NT2/D1 (cell line): ENCODE measurements at regions not wholly inside any gene's neighbourhood (a gene's known extent, or its start where the extent isn't known, plus 50 kb on each side); places are given as distances from the start of the nearest gene placed in this dataset.

Experiments
- SUZ12 ChIP-seq: IDR thresholded peaks from 2 replicates; pipeline ENCODE4 v1.6.1; 2011; ENCODE audit not compliant: insufficient read length, insufficient read depth; ENCODE audit errors: extremely low read depth
- YY1 ChIP-seq: IDR thresholded peaks from 2 replicates; pipeline ENCODE4 v1.6.1; 2011; ENCODE audit not compliant: insufficient read length, insufficient read depth

GRCh38 chr17:69608808-69609472 is 194.4 kb downstream of the MAP2K6 start:
- TF ChIP-seq YY1 (no peak), SUZ12 (no peak)
